WI38 (cell line): ENCODE measurements at regions not wholly inside any gene's neighbourhood (a gene's known extent, or its start where the extent isn't known, plus 50 kb on each side); places are given as distances from the start of the nearest gene placed in this dataset.

Experiments
- H3K4me3 ChIP-seq: 2 replicates; pipeline ENCODE4 v1.5.1; 2011; ENCODE audit warnings: low read depth, mild to moderate bottlenecking, control low read depth, low read length
- TF ChIP-seq, protein P1 (sequence below): IDR thresholded peaks from 2 replicates; pipeline ENCODE4 v1.5.1; 2012; ENCODE audit warnings: low read depth, mild to moderate bottlenecking, control low read depth, low read length

DNA sequence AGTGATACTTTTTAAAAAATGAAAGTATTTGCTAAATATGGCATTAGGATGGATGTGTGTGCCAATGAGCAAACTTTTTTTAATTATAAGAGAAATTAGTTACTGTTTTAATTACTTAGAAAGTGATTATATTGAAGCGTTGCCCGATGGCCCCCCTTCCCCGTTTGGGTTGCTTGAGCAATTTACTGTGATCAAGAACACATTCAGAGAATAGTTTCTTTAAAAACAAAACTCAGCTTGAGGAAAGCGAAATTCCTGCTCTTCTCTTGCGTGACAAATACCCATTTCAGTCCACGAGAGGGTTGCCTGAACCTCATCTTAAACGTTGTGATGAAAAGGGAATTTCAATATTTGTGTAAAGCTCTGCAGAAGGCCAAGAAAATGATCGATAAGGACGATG lies 234.1 kb downstream of the GATA3 start:
- H3K4me3 ChIP-seq = no peak overlapping the region
- TF ChIP-seq, protein P1, sequence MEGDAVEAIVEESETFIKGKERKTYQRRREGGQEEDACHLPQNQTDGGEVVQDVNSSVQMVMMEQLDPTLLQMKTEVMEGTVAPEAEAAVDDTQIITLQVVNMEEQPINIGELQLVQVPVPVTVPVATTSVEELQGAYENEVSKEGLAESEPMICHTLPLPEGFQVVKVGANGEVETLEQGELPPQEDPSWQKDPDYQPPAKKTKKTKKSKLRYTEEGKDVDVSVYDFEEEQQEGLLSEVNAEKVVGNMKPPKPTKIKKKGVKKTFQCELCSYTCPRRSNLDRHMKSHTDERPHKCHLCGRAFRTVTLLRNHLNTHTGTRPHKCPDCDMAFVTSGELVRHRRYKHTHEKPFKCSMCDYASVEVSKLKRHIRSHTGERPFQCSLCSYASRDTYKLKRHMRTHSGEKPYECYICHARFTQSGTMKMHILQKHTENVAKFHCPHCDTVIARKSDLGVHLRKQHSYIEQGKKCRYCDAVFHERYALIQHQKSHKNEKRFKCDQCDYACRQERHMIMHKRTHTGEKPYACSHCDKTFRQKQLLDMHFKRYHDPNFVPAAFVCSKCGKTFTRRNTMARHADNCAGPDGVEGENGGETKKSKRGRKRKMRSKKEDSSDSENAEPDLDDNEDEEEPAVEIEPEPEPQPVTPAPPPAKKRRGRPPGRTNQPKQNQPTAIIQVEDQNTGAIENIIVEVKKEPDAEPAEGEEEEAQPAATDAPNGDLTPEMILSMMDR = no peak

DNA sequence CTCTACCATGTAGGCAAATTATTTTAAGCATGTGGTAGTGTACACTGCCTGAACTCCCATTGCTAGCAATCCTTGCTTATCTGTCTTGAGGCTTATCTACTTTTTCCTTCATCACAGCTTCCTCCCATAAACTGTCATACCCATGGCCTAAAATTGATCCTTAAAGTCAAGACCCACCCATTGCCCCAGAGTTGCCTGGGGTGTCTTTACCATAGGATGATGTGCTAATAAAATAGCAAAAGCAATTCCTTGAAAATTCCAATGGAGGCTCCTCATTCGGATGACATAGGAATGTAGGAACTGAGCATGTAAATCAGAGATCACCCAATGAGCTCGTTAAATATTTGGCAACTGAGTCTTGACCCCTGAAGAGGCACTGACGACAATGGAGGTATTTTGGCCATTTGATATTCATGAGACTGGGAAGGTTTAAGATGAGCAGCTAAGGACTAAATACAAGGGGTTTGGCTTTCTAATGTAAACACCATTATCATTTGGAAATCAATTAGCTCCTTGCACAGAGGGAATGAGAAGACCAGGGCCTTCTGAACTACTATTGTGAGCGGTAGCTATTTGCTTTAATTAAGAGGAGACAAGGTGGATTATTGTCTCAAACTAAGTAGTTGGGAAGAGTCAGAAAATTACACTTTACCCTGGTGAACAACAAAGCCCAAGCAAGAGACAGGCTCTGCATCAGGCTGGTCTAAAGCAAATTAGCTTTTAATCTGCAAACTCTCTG lies 234.9 kb downstream of the GATA3 start:
- no peak overlapping the region for H3K4me3 ChIP-seq
- TF ChIP-seq, protein P1 = no peak

DNA sequence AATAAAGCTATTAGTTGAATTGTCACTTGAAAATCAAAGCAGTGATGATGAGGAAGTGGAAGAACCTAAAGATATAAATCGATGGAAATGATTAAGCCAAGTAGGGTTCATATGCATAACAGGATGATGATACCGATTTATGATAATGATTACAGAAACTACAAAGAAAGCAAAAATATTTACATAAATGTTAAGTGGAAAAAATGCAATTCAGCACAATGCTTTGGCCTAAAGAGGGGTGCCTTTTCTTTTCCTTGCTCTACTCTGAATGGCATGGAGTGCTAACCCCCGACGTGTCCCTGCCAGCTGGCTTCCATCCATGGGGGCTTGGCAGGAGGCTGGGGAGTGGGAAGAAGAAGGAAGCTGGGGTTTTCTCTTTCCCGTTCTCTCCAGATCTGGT lies 240.3 kb downstream of the GATA3 start:
- H3K4me3 ChIP-seq = no peak overlapping the region
- TF ChIP-seq, protein P1 = no peak

DNA sequence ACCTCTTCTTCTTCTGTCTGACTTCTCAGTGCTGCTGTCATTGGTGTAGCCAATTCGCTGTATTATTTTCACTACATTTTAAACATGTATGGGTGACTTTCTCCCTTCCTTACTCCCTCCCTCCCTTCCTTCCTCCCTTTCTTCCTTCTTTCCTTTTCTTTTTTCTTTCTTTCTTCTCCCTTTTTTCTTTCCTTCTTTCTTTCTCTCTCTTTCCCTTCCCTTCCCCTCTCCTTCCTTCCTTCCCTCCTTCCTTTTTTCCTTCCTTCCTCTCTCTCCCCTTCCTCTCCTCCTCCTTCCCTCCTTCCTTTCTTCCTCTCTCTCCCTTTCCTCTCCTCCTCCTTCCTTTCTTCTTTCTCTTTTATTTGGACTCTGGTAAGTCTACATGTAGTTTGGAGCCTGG lies 240.8 kb downstream of the GATA3 start:
- H3K4me3 ChIP-seq = no peak overlapping the region
- TF ChIP-seq, protein P1 = no peak

DNA sequence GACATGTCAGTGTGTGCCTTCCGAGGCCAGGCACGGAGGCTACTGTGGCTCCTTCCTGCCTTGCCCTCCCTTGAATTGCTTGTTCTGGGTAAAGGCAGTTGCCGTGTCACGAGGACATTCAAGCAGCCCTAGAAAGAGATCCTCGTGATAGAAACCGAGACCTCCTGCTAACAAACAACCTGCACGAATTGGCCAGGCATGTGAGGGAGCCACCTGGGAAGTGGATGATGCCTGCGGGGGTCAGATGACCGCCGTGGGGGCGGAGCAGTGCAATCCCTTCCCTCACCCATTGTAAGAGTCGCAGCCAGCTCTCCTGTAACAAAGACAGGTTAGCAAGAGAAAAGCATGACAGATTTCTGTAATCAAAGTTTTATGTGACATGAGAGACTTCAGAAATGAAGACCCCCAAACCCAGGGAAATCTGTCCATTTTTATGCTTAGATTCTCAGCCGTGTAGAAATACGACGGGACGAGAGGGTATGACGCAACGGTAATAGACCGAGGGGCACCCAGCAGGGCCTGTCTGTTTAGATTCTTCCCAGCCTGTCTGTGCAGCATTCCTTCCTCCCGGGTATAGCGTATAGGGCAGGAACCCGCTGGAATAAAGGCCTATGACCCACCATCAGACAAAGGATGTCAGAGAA lies 241.7 kb downstream of the GATA3 start:
- no peak overlapping the region for H3K4me3 ChIP-seq
- TF ChIP-seq, protein P1 = no peak

DNA sequence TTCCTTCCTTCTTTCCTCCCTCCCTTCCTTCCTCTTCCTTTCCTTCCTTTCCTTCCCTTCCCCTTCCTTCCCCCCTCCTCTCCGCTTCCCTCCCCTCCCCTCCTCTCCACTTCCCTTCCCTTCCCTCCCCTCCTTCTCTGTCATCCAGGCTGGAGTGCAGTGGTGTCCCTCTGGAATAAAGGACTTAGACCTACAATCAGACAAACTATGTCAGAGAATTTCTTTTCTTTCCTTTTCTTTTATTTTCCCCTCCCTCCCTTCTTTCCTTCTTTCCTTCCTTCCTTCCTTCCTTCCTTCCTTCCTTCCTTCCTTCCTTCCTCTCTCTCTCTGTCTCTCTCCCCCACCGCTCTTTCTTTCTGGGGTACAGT lies 242.2 kb downstream of the GATA3 start:
- no peak overlapping the region for H3K4me3 ChIP-seq
- TF ChIP-seq, protein P1 = no peak

DNA sequence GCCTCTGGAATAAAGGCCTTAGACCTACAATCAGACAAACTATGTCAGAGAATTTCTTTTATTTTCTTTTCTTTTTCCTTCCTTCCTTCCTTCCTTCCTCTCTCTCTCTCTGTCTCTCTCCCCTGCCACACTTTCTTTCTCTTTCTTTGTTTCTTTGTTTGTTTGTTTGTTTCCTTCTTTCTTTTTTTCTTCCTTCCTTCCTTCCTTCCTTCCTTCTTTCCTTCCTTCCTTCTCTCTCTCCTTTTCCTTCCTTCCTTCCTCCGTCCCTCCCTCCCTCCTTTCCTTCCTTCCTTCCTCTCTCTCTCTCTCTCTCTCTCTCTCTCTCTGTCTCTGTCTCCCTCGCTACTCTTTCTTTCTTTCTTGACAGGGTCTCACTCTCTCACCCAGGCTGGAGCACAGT lies 242.6 kb downstream of the GATA3 start:
- no peak overlapping the region for H3K4me3 ChIP-seq
- TF ChIP-seq, protein P1 = no peak
